ENCODE measurements at regions not wholly inside any gene's neighbourhood (a gene's known extent, or its start where the extent isn't known, plus 50 kb on each side); places are given as distances from the start of the nearest gene placed in this dataset.
A peak's percentile ranks its signal among the peaks of the same experiment; 100 is the strongest.

DNA sequence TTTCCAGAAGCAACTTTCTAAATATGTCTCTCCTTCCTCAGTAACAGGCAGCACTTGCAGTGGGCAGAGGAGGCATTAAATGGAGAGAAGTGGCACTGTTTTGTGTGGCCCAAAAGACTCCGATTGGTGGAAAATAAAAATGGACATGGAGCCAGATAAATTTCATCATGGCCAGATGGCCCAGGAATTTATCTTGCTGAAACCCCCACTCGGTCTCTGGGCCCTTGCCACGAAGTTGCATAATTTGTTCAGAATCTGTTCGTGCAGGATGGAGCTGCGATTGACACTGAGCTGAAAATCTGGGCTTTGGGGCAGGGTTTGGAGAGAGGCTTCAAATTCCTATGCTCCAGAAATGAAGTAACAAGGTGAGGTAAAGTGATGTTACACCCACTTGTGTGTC lies 65.5 kb downstream of the C11orf91 start:
- H3K4me3 ChIP-seq (ENCODE audit: low read length): no peak overlapping the region
- H2AFZ ChIP-seq (ENCODE audit: low read length): no peak overlapping the region
- H3K4me2 ChIP-seq (ENCODE audit: low read length): peak overlapping the region; percentile 75
- no peaks in the 10 kb centered on the region for H3K9me2 ChIP-seq (replicated peaks; ENCODE audit: low read length)
- intact Hi-C loops (cut with micrococcal nuclease): no loop called here
- H3K27me3 ChIP-seq (ENCODE audit: low read length): no peaks in the 10 kb centered on the region
- ATAC-seq (no peak), DNase-seq (no peak)
- peaks cover 45% of the 10 kb centered on the region for H3K4me1 ChIP-seq (ENCODE audit: insufficient read depth, low read length)
- H3K27ac ChIP-seq (ENCODE audit: low read length): peak overlapping the region; percentile 88
- ChIA-PET CTCF (no interaction called here), POLR2A (ENCODE audit: unreplicated experiment) (no interaction called here)
- no peaks in the 10 kb centered on the region for H3K9me3 ChIP-seq (ENCODE audit: low read length)
- H3F3A ChIP-seq (ENCODE audit: low read length, unreplicated experiment): peaks cover 8% of the 10 kb centered on the region
- no TSS peak for BruUV-seq (replicated peaks)
- H3K9ac ChIP-seq (ENCODE audit: low read length): no peak overlapping the region
- no peaks in the 10 kb centered on the region for H4K20me1 ChIP-seq (ENCODE audit: low read length)
- TF ChIP-seq, protein P1, sequence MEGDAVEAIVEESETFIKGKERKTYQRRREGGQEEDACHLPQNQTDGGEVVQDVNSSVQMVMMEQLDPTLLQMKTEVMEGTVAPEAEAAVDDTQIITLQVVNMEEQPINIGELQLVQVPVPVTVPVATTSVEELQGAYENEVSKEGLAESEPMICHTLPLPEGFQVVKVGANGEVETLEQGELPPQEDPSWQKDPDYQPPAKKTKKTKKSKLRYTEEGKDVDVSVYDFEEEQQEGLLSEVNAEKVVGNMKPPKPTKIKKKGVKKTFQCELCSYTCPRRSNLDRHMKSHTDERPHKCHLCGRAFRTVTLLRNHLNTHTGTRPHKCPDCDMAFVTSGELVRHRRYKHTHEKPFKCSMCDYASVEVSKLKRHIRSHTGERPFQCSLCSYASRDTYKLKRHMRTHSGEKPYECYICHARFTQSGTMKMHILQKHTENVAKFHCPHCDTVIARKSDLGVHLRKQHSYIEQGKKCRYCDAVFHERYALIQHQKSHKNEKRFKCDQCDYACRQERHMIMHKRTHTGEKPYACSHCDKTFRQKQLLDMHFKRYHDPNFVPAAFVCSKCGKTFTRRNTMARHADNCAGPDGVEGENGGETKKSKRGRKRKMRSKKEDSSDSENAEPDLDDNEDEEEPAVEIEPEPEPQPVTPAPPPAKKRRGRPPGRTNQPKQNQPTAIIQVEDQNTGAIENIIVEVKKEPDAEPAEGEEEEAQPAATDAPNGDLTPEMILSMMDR (conservative IDR thresholded peaks at IDR 0.05; ENCODE audit: low read depth, low read length): no peak
- TF ChIP-seq EZH2 (IDR thresholded peaks at IDR 0.05; ENCODE audit: low read length, unreplicated experiment) (no peak), EZH2phosphoT487 (IDR thresholded peaks at IDR 0.05; ENCODE audit: borderline replicate concordance, low read length) (no peak)
- no peaks in the 10 kb centered on the region for H3K36me3 ChIP-seq (ENCODE audit: low read depth, low read length)
- H3K79me2 ChIP-seq (ENCODE audit: low read length): no peaks in the 10 kb centered on the region

DNA sequence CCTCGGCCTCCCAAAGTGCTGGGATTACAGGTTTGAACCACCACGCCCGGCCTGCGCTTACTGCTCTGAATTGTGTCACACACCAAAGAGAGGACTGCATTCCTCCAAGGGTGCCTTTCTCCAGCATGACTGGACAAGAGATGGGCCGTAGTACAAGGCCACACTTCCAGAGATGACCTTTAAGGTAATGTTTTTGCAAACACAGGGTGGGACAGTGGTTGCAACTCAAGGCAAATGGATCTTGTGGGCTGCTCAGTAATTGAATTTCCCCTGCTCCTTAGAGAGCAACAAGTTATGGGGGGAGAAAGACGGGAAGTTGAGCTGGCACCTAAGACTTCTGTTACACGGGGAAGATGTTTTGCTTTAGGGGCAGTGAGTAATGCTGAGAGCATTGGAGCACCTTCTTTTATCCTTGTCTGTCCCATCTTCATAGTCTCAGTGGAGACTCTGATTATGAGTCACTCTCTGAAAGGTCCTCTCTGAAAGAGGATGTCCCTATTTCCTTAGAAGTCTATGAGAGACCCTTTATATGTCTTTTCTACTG lies 66.3 kb downstream of the C11orf91 start:
- H2AFZ ChIP-seq (ENCODE audit: low read length): peak overlapping the region; percentile 44; the same call in 1 of the 2 replicates
- ChIA-PET POLR2A (ENCODE audit: unreplicated experiment) (interaction anchor here (0.5 to 0.6 kb wide), 2 partner anchors 49 to 748 kb away, joined by 3 to 5 read pairs; no protein-coding TSS in a partner anchor), CTCF (no interaction called here)
- no peaks in the 10 kb centered on the region for H3K79me2 ChIP-seq (ENCODE audit: low read length)
- H4K20me1 ChIP-seq (ENCODE audit: low read length): no peaks in the 10 kb centered on the region
- ATAC-seq (peak; percentile 76), DNase-seq (peak; percentile 88)
- peaks cover 8% of the 10 kb centered on the region for H3F3A ChIP-seq (ENCODE audit: low read length, unreplicated experiment)
- peak overlapping the region; percentile 51; the same call in 1 of the 2 replicates for H3K4me3 ChIP-seq (ENCODE audit: low read length)
- peak overlapping the region; percentile 54 for H3K9ac ChIP-seq (ENCODE audit: low read length)
- no peaks in the 10 kb centered on the region for H3K9me2 ChIP-seq (replicated peaks; ENCODE audit: low read length)
- TF ChIP-seq EZH2 (IDR thresholded peaks at IDR 0.05; ENCODE audit: low read length, unreplicated experiment): no peak
- TF ChIP-seq, protein P1 (conservative IDR thresholded peaks at IDR 0.05; ENCODE audit: low read depth, low read length): no peak
- no peak for TF ChIP-seq EZH2phosphoT487 (IDR thresholded peaks at IDR 0.05; ENCODE audit: borderline replicate concordance, low read length)
- H3K4me2 ChIP-seq (ENCODE audit: low read length): peak overlapping the region; percentile 75
- H3K27me3 ChIP-seq (ENCODE audit: low read length): no peaks in the 10 kb centered on the region
- H3K9me3 ChIP-seq (ENCODE audit: low read length): no peaks in the 10 kb centered on the region
- no TSS peak for BruUV-seq (replicated peaks)
- intact Hi-C loops (cut with micrococcal nuclease): loop anchor here (5.0 kb wide), 2 partner anchors 92 to 182 kb away; no protein-coding TSS in a partner anchor
- no peaks in the 10 kb centered on the region for H3K36me3 ChIP-seq (ENCODE audit: low read depth, low read length)
- H3K27ac ChIP-seq (ENCODE audit: low read length): peak overlapping the region; percentile 88
- H3K4me1 ChIP-seq (ENCODE audit: insufficient read depth, low read length): peaks cover 45% of the 10 kb centered on the region

Data from PC-3 (cell line).